Body of pancreas (tissue), 4 donors: ENCODE measurements at regions not wholly inside any gene's neighbourhood (a gene's known extent, or its start where the extent isn't known, plus 50 kb on each side); places are given as distances from the start of the nearest gene placed in this dataset.

Source experiments
- POLR2A ChIP-seq, 3 donors: fragments of 450-650 bp; IDR thresholded peaks; one replicate each; pipeline ENCODE4 v1.6.1; 2016; ENCODE audit warnings: antibody characterized with exemption in 3 of 3, mild to moderate bottlenecking in 2 of 3
- TF ChIP-seq, protein P1 (sequence below), 7 experiments: fragments of 450-650 bp in 4 of 7; fragments of 200-600 bp in 3 of 7; sonication (generic) in 3 of 7; IDR thresholded peaks; one replicate each; pipeline ENCODE4 v1.5.1; 2016 to 2019; ENCODE audit warnings: antibody characterized with exemption in 7 of 7

DNA sequence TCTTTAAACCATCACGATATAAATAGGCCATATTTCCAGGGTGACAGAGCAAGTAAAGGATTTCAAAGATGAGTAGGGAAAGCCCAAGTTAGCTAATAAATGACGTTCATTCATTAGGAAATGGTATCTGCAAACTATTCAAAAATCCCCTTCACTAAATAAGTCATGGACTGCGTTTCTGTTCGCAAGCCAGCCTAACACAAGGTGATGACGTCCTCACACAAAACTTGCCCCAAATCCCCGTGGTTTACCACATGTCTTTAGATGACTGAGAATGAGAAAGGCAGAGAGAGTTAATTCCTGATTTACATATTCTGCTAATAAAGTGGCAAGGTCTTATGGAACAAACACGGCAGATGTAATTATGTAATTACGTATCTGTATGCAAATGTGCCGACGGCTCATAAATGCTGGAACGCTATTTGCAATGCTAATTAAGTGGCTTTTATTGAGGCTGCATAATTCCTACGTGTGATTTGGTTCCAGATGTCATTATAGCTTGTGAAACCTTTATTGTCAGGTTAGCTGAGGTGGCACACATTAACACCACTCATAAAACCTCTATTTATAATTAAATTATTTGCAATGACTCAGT is 437.7 kb upstream of the FRG1 start:
- no peak for TF ChIP-seq POLR2A (IDR thresholded peaks at IDR 0.05)
- TF ChIP-seq, protein P1, sequence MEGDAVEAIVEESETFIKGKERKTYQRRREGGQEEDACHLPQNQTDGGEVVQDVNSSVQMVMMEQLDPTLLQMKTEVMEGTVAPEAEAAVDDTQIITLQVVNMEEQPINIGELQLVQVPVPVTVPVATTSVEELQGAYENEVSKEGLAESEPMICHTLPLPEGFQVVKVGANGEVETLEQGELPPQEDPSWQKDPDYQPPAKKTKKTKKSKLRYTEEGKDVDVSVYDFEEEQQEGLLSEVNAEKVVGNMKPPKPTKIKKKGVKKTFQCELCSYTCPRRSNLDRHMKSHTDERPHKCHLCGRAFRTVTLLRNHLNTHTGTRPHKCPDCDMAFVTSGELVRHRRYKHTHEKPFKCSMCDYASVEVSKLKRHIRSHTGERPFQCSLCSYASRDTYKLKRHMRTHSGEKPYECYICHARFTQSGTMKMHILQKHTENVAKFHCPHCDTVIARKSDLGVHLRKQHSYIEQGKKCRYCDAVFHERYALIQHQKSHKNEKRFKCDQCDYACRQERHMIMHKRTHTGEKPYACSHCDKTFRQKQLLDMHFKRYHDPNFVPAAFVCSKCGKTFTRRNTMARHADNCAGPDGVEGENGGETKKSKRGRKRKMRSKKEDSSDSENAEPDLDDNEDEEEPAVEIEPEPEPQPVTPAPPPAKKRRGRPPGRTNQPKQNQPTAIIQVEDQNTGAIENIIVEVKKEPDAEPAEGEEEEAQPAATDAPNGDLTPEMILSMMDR (IDR thresholded peaks at IDR 0.05): no peak
